Keratinocyte (primary cell): ENCODE measurements at regions not wholly inside any gene's neighbourhood (a gene's known extent, or its start where the extent isn't known, plus 50 kb on each side); places are given as distances from the start of the nearest gene placed in this dataset.
"Not testable (repeated sequence)": the region's sequence is repeated elsewhere in the genome, so short reads cannot be mapped to it uniquely, and the experiment has no call there.

Experiments
- DNase-seq: peaks from one replicate; pipeline ENCODE4 v3.0.0-alpha.2; 2011; ENCODE audit warnings: low read depth, missing footprints, low spot score
- FAIRE-seq: peaks from 2 replicates; lab custom pipeline; 2011; peaks lifted over from hg19 to GRCh38; lab: Jason Lieb, UNC
- H2AFZ ChIP-seq: 2 replicates; pipeline ENCODE4 v1.6.0; 2012; ENCODE audit warnings: low read length, control low read depth, inconsistent platforms; ENCODE audit not compliant: control insufficient read depth
- H3K27ac ChIP-seq: 2 replicates; pipeline ENCODE4 v1.5.1; 2011; ENCODE audit warnings: low read length; ENCODE audit not compliant: control insufficient read depth, insufficient read depth
- H3K27me3 ChIP-seq: 3 replicates; pipeline ENCODE4 v1.6.0; 2011; ENCODE audit warnings: low read length; ENCODE audit not compliant: control insufficient read depth, insufficient read depth; ENCODE audit errors: extremely low read depth
- H3K36me3 ChIP-seq, 2 experiments: 2 replicates in 1 of 2; 3 replicates in 1 of 2; pipeline ENCODE4 v1.5.1; 2011; ENCODE audit warnings: low read length in 2 of 2, mild to moderate bottlenecking in 1 of 2; ENCODE audit not compliant: control insufficient read depth in 2 of 2, insufficient read depth in 2 of 2; ENCODE audit errors: extremely low read depth in 1 of 2
- H3K4me1 ChIP-seq: 3 replicates; pipeline ENCODE4 v1.5.1; 2011; ENCODE audit warnings: low read length; ENCODE audit not compliant: control insufficient read depth, insufficient read depth; ENCODE audit errors: extremely low read depth
- H3K4me2 ChIP-seq: 3 replicates; pipeline ENCODE4 v1.6.0; 2011; ENCODE audit warnings: low read depth, low read length; ENCODE audit not compliant: control insufficient read depth, insufficient read depth; ENCODE audit errors: extremely low read depth
- H3K4me3 ChIP-seq, 3 experiments: fragments of 200-600 bp in 1 of 3; sonication (generic) in 1 of 3; 2 replicates in 2 of 3; 3 replicates in 1 of 3; pipeline ENCODE4 v1.5.1; 2011 to 2016; ENCODE audit warnings: low read length in 3 of 3, mild to moderate bottlenecking in 3 of 3, control low read depth in 2 of 3, inconsistent platforms in 1 of 3, low read depth in 1 of 3, mixed read lengths in 1 of 3, mixed run types in 1 of 3, moderate library complexity in 1 of 3; ENCODE audit not compliant: control insufficient read depth in 2 of 3, insufficient read depth in 2 of 3; ENCODE audit errors: extremely low read depth in 1 of 3
- H3K79me2 ChIP-seq: 2 replicates; pipeline ENCODE4 v1.6.0; 2012; ENCODE audit warnings: low read length; ENCODE audit not compliant: control insufficient read depth, insufficient read depth
- H3K9ac ChIP-seq: 3 replicates; pipeline ENCODE4 v1.6.0; 2011; ENCODE audit warnings: low read length; ENCODE audit not compliant: control insufficient read depth, insufficient read depth; ENCODE audit errors: extremely low read depth
- H3K9me1 ChIP-seq: 3 replicates; pipeline ENCODE4 v1.6.0; 2011; ENCODE audit warnings: low read length; ENCODE audit not compliant: control insufficient read depth, insufficient read depth; ENCODE audit errors: extremely low read depth
- H3K9me3 ChIP-seq: 2 replicates; pipeline ENCODE4 v1.5.1; 2012; ENCODE audit warnings: low read depth, low read length; ENCODE audit not compliant: control insufficient read depth
- H4K20me1 ChIP-seq: 3 replicates; pipeline ENCODE4 v1.6.0; 2011; ENCODE audit warnings: low read length; ENCODE audit not compliant: control insufficient read depth, insufficient read depth; ENCODE audit errors: extremely low read depth
- EZH2 ChIP-seq: IDR thresholded peaks from one replicate; pipeline ENCODE4 v1.6.1; 2012; ENCODE audit warnings: inconsistent platforms, mild to moderate bottlenecking, low read length, moderate library complexity
- dilution Hi-C: fragments of 300-500 bp; cut with MboI; formaldehyde crosslinking; loops from one replicate; pipeline ENCODE4 v1.7.0; 2020; ENCODE audit warnings: low sequenced_read_pairs; ENCODE audit not compliant: extremely low pct_ligation_motif_present
- TF ChIP-seq, protein P1 (sequence below), 3 experiments: IDR thresholded peaks in 1 of 3; conservative IDR thresholded peaks in 1 of 3; optimal IDR thresholded peaks in 1 of 3; 2 replicates in 2 of 3; 3 replicates in 1 of 3; pipeline versions ENCODE3 to v1.5.1; 2011; ENCODE audit warnings: low read length in 3 of 3, mild to moderate bottlenecking in 3 of 3, moderate library complexity in 2 of 3, control low read depth in 1 of 3, inconsistent platforms in 1 of 3; ENCODE audit not compliant: insufficient read depth in 2 of 3; ENCODE audit errors: extremely low read depth in 1 of 3

DNA sequence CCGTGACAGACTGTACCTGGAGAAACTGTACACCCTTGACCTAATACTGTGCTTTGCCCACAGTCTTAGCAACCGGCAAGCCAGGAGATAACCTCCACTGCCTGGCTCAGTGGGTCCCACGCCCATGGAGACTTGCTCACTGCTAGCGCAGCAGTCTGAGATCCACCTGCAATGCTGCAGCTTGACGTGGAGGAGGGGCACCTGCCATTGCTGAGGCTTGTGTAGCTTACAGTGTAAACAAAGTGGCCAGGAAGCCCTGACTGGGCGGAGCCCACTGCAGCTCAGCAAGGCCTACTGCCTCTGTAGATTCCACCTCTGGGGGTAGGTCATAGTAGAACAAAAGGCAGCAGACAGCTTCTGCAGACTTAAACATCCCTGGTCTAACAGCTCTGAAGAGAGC lies 189.3 kb downstream of the EDEM1 start:
- Histone ChIP-seq H4K20me1 (no peaks in the 10 kb centered on the region), H3K4me1 (no peaks in the 10 kb centered on the region), H3K36me3 (no peaks in the 10 kb centered on the region), H3K9me3 (no peaks in the 10 kb centered on the region), H3K27me3 (no peaks in the 10 kb centered on the region), H3K4me3 (no peak overlapping the region), H3K9me1 (no peaks in the 10 kb centered on the region), H2AFZ (no peak overlapping the region), H3K79me2 (no peaks in the 10 kb centered on the region), H3K4me2 (no peak overlapping the region), H3K27ac (no peak overlapping the region), H3K9ac (no peak overlapping the region)
- DNase-seq = no peak
- FAIRE-seq = no peak
- TF ChIP-seq, protein P1, sequence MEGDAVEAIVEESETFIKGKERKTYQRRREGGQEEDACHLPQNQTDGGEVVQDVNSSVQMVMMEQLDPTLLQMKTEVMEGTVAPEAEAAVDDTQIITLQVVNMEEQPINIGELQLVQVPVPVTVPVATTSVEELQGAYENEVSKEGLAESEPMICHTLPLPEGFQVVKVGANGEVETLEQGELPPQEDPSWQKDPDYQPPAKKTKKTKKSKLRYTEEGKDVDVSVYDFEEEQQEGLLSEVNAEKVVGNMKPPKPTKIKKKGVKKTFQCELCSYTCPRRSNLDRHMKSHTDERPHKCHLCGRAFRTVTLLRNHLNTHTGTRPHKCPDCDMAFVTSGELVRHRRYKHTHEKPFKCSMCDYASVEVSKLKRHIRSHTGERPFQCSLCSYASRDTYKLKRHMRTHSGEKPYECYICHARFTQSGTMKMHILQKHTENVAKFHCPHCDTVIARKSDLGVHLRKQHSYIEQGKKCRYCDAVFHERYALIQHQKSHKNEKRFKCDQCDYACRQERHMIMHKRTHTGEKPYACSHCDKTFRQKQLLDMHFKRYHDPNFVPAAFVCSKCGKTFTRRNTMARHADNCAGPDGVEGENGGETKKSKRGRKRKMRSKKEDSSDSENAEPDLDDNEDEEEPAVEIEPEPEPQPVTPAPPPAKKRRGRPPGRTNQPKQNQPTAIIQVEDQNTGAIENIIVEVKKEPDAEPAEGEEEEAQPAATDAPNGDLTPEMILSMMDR (optimal IDR thresholded peaks at IDR 0.05 in 1 of 3, IDR thresholded peaks at IDR 0.05 in 1 of 3, conservative IDR thresholded peaks at IDR 0.05 in 1 of 3; ENCODE audit: extremely low read depth in 1 of 3, insufficient read depth in 2 of 3, low read length in 3 of 3) = no peak
- TF ChIP-seq EZH2 = no peak
- dilution Hi-C loops = no loop called here

DNA sequence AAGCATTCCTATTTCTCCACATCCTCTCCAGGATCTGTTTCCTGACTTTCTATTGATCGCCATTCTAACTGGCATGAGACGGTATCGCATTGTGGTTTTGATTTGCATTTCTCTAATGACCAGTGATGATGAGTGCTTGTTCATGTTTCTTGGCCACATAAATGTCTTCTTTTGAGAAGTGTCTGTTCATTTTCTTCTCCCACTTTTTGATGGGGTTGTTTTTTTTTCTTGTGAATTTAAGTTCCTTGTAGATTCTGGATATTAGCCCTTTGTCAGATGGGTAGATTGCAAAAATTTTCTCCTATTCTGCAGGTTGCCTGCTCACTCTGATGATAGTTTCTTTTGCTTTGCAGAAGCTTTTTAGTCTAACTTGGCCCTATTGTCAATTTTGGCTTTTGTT lies 191.8 kb downstream of the EDEM1 start:
- H3K4me2 ChIP-seq, H2AFZ ChIP-seq, H3K4me3 ChIP-seq, dilution Hi-C loops, FAIRE-seq, H3K27ac ChIP-seq, H3K79me2 ChIP-seq, H3K9ac ChIP-seq, H3K9me1 ChIP-seq, H3K9me3 ChIP-seq, H3K4me1 ChIP-seq, H3K36me3 ChIP-seq, DNase-seq, H4K20me1 ChIP-seq, H3K27me3 ChIP-seq: not testable (repeated sequence)

DNA sequence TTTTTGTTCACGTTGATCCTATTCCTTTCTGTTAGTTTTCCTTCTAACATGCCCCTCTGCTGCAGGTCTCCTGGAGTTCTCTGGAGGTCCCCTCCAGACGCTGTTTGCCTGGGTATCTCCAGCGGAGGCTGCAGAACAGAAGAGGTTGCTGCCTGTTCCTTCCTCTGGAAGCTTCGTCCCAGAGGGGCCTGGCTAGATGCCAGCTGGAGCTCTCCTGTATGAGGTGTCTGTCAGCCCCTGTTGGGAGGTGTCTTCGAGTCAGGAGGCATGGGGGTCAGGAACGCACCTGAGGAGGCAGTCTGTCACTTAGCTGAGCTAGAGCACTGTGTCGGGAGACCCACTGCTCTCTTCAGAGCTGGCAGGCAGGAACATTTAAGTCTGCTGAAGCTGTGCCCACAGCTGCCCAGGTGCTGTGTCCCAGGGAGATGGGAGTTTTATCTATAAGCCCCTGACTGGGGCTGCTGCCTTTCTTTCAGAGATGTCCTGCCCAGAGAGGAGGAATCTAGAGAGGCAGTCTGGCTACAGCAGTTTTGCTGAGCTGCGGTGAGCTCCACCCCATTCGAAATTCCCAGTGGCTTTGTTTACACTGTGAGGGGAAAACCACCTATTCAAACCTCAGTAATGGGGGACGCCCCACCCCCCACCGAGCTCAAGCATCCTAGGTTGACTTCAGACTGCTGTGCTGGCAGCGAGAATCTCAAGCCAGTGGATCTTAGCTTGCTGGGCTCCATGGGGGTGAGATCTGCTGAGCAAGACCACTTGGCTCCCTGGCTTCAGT lies 196.2 kb downstream of the EDEM1 start:
- H3K4me3 ChIP-seq, FAIRE-seq, dilution Hi-C loops, H3K9ac ChIP-seq, H3K27ac ChIP-seq, DNase-seq, H3K4me1 ChIP-seq, H3K9me3 ChIP-seq, H3K27me3 ChIP-seq, H3K79me2 ChIP-seq, H3K4me2 ChIP-seq, H2AFZ ChIP-seq, H3K36me3 ChIP-seq, H3K9me1 ChIP-seq, H4K20me1 ChIP-seq: not testable (repeated sequence)
